HG02884 (cell line): ENCODE measurements at regions not wholly inside any gene's neighbourhood (a gene's known extent, or its start where the extent isn't known, plus 50 kb on each side); places are given as distances from the start of the nearest gene placed in this dataset.
"Not testable (repeated sequence)": the region's sequence is repeated elsewhere in the genome, so short reads cannot be mapped to it uniquely, and the experiment has no call there.

Source experiments
- ATAC-seq: cut with Tn5 transposase; IDR thresholded peaks from one replicate; pipeline ENCODE4 v1.9.1; 2021; ENCODE audit warnings: mild to moderate bottlenecking, moderate library complexity; ENCODE audit not compliant: unreplicated experiment

DNA sequence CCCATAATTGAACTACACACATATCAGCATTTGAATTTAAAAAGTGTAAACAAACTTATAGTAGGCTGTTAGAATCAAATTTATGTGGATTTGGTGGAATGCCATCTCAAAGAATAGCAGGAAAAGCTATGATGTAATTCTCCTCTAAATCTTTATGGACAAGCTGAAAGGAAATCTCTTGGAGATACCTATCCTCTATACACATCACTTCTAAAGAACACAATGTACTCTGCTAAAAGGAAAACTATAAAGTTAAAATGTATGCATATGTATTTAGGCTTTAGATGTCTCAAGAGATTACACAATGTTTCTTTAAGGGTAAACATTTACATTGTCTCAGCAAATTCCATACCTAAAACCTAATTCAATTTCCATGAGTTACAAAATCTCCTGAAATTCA, 323.3 kb downstream of the CRPPA start:
- ATAC-seq, result no peak

DNA sequence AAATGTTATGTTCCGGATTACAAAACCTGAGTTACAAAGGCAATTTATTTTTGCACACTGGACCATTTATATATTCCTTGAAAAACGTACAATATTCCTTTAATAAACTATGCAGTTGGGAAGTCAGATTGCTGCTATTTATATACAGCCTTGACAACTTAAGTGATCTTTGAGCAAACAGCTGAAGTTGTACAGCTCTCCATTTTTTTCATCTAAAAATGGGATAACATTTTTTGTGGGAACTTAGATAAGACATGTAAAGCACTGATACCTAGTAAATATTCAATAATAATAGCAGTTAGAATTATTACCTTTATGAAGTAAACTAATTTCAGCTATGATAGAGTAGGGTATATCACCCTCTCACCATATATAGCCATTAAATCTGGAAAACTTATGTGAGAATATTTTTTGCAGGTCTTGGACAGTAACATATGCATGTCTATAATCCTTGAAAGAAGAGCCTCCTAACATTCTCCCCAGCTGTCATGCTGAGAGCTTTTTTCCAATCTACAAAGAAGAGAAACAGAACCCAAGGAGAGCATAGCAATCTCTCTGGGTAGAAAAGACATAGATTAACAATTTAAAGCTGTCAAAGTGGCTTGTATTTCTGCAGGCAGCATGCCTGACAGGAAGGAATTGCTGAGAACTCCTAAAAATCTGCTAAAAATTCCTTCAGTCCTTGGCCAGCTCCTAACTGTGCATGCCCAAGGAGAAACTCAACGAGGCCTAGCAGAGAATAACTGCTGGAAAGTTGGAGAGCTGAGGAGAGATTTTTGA, 326.0 kb downstream of the CRPPA start:
- no peak for ATAC-seq

DNA sequence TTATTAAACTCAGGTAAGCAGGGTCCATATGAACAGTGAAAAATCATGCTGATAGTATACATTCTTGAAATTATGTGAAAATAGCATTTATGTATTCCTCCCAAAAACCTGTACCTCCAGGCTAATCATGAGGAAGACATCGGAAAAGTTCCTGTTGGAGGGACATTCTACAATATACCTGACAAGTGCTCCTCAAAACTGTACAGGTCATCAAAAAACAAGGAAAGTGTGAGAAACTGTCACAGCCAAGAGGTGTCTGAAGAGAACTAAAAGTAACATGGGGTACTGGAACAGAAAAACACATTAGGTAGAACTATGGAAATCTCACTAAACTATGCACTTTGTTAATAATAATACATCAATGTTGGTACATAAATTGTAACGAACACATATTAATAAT, 326.7 kb downstream of the CRPPA start:
- ATAC-seq, result no peak

DNA sequence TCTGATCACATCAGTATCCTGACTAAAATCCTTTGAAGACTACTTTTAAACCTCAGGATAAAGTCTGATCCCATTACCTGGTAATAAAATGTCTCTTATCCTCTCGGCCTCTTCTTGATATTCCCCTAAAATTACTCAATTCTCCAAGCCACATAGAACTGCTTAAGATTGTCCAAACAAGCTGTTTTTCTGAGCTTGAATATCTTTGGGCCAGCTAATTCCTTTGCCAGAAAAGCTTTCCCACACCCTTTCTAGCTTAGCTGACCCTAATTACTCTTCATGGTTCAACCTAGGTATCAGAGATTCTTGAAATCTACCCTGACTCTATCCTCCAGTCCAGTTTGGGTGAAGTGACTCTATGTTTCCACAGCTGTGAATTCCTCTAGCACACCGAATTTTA, 328.6 kb downstream of the CRPPA start:
- no peak for ATAC-seq

DNA sequence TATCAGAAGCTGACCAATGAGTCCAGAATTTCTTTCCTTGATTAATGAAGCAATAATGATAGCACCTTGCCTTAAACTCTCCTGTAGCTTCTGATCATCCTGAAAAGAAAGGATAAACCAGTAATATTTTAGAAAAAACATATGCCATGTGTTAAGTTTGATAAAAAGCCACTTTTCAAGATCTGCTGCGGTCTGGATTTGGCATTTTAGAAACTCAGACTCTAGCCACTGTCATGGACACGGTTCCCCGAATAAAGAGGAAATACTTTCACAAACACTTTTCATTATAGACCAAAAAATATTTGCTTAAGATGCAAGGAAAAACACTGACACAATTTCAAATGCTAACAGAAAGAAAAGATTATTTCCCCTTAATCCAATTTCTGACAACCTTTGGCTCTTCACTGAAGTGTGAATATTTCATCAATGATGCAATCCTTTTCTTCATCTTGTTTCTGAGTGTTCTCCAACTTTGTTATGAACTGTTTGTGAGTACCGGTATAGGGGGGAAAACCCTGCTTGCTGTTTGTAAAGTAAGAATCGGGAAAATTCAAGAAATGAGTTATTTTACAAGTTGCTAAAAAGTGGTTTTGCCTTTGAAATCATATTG, 329.5 kb downstream of the CRPPA start:
- ATAC-seq, result no peak

DNA sequence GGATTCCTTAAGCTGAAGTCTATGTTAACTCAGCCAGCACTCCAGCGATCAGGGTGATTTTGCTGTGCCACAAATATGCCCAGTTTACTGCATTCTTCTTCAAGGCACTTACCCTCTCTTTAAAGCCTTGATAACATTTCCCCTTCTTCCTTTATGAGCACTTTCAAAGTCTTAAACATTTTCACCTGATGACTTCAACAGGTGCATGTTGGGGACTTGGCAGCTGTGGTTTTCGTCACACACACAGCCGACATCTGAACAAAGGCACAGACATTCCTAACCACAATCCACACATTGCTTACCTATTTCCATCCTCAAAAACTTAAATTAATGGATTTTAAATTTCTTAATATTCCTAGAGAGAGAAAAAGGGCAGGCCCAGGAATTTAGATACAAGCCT, 331.5 kb downstream of the CRPPA start:
- ATAC-seq, result no peak

DNA sequence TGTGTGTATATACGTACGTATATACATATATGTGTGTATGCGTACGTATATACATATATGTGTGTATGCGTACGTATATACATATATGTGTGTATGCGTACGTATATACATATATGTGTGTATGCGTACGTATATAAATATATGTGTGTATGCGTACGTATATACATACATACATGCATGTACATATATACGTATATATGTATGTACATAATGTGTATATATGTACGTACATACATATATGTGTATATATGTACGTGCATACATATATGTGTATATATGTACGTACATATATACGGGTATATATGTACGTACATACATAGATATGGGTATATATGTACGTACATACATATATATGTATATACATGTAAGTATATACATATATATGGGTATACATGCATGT, 332.1 kb downstream of the CRPPA start:
- no peak for ATAC-seq

DNA sequence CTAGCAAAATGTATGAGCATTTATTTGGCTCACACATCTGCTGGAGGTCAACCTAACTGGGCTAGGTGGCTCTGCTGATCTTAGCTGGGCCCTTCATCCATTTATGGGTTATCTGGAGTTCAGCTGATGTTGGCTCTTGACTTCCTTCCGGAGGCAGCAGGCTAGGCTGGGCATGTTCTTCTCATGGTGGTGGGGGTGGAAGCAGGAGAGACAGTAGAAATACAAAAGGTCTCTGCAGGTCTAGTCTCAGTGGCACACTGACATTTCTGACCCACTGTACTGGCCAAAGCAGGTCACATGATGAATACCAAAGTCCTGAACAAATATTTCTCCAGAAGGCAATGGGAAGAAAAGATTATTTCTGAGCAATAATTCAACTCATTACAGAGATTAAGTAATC, 334.6 kb downstream of the CRPPA start:
- no peak for ATAC-seq

DNA sequence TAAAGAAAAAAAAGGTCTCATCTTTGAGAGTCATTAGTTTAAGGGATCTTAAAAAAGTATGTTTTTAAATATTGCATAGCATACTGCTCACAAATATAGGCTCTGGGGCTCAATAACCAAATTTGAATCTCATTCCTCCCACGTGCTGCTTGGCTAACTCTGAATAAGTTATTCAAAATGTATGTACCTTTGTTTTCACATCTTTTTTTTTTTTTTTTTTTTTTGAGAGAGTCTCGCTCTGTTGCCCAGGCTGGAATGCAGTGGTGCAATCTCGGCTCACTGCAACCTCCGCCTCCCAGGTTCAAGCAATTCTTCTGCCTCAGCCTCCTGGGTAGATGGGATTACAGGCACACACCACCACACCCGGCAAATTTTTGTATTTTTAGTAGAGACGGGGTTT, 335.6 kb downstream of the CRPPA start:
- not testable (repeated sequence) for ATAC-seq

DNA sequence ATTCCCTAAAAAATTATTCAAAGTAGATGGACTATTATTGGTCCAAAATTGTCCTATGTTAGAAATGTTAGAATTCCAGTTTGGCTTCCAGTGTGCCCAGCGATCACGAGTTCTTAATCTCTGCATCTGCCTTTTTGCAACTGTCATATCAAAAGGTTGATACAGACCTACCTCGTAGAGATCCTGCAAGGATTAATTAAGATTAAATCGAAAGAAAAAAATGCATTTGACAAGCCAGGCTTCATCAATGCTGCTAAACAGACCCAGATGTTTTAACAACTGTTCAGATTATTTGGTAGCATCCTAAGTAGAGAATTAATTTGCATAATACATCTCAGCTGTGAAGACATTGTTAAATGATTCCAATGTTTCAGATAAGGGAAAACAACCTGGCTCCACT, 336.5 kb downstream of the CRPPA start:
- ATAC-seq, result no peak

DNA sequence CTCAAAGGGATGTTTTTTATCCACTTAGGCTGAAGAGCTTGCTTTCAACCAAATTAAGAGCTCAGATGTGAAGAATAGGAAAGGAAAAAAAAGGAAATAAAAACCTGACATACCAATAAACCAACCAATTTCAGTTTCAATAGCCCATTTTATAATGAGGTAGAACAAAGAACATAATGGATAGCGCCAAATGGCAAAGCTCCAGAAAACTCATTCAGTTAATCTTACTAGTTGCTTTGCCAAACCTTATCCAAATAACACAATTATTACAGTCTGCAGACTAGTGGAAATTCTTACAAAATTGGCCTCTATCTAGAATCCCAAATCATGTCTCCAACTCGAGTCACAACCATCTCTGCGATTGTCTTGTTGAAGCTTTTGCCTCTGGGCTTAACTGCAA, 337.0 kb downstream of the CRPPA start:
- no peak for ATAC-seq

DNA sequence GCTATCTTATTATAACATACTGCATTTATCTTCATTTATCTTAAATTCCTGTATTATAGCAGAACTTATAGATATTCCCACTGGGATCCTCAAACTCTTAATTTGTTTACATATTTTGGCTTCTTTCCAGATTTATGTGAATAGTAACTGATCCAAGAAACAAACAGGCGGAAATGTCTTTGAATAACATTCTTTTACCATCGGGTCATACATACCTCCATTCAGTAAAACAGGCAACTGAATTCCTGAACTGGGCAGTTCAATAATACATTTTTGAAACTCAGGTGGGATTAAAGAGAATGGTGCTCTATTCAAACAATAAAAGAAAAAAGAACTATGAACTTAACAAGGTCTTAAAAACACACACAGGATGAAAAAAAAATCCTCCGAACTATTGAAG, 337.4 kb downstream of the CRPPA start:
- no peak for ATAC-seq

DNA sequence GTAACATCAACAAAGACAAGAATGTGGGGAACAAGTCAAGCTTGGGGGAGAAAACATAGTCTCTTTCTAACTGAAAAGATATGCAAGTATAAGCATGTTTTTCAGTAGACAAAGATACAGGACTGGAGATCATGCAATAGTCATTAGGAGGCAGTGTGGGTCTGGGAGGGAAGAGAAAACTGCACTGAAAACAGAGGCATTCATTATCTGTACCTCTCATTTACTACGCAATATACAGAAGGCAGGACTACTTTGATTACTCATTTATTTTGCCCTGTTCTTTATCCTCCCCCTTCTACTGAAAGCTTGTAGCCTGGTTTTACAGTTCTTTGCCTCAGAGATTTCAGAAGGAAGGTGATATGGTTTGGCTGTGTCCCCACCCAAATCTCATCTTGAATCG, 341.2 kb downstream of the CRPPA start:
- no peak for ATAC-seq

DNA sequence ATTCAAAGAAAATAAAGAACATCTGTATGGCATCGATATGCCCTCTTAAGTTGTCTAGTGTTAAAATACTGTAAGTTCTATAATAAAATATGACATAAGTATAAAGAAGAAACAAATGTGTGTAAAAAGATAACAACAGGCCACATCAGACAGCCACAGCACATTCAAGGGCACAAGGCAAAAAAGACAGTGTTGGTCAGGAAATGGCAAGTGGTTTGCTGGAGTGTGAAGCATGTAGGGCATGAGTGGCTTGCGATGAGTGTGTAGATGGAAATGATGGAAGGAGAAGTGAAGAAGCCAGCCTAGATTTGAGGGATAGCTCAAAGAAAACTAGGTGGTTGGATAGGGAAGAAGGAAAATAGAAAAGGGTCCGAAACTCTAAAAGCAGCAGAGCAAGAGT, 341.6 kb downstream of the CRPPA start:
- no peak for ATAC-seq

DNA sequence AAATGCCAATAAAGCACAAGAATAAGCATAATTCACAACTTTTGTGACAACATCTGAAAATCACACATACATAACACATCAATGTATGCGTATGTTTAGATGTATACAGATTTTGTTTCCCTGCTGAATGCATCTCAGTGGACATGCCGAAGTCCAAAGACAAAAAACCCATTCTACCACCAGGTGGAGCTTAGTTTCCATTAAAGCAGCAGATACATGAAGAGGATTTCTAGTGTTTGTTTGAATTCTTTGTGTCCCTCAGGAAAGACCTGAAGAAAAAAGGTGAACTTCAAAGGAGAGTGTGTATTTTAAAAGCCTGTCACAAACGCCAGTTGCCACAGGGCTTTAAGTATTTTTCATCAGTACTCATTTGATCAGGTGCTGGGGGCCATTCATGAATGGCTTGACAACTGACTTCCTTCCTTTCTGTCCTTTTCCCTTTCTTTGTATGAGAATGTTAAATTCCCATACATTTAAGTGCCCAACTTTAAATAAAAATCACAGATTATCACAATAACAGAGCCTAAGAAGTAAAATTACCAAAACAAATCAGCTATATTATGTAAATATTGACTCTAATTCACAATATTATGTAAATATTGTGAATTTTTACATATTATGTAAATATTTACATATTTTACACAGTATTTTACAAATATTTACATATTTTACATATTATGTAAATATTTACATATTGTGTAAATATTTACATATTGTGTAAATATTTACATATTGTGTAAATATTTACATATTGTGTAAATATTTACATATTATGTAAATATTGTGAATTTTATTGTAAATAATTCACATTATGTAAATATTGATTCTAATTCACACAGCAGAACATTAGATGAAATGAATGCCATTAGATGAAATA, 343.0 kb downstream of the CRPPA start:
- ATAC-seq, result peak; percentile 61

DNA sequence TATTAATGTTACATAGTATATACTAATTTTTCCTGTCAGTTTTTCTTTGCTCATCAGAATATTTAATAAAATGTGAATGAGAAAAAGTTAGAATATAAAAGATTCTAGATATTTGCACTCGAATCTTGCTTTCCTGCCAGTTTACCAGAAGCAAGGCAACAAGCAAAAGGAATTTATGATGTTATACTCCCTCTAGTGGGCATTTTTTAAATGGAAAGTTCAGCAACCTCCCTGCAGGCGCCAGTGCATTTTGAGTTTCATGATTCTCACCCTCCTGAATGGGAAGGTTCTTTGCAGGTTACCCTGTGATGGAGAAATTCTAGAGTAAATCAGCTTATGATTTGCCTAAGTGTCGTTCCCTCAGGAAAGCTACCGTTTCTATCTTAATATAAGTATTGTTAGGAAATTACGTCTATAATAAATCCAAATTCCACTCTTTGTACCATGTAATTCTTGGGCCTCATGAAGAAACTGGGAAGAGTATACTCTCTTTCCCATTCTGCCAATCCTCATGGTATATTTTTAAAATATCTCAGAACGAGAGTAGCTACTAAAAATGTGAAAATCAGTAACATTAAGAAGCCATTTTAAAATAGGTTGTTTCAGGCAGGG, 350.0 kb downstream of the CRPPA start:
- ATAC-seq, result peak; percentile 76

DNA sequence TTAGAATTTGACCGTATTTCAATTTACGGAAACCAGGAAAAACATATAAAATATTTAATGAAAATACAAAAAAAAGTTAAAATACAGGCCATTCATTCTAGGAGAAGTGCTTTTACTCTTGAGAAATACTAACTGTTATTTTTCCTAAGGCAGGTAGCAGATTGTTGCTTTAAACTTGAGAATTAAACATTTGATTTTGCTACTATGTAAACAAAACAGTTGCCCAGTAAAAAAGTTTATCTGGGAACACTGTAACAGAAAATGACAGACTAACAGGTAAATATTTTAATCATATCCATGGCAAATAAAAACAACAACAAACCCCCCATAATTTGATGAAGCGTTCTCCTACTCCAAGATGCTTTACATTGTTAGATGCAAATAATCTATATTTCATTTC, 350.5 kb downstream of the CRPPA start:
- no peak for ATAC-seq

DNA sequence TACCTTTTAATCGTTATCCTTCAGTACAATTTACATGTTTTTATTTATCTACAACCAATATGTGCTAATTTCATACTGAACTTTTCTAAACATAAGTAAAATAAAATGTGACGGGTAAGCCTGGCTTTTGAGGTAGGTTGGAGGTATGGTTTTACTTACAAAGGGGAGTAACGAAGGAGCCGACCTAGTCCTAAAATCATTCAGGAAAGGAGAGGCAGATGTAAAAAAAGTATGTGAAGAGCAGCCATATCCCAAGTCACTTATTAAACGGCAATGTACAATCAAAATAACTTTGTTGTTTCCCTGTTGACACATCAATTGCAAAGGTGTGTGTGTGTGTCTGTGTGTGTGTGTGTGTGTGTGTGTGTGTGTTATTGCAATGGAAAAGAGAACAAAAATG, 351.3 kb downstream of the CRPPA start:
- ATAC-seq, result no peak

DNA sequence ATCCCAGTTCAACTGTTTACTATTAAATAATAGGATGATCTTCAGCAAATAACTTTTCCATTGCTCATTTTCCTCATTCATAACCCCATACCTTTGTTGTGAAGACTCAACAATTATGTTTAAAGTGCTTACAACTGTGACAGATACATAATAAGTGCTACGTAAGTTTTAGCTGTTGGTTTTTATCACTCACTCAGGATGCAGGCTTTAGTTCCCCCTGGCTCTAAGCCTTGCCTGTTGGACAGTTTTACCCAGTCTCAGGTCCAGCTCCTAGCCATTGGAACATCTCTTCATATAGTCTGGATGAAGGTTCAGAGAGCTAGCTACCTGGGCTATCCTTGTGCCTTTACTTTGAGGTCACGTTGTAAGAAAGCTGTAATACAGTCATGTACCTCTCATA, 353.2 kb downstream of the CRPPA start:
- no peak for ATAC-seq

DNA sequence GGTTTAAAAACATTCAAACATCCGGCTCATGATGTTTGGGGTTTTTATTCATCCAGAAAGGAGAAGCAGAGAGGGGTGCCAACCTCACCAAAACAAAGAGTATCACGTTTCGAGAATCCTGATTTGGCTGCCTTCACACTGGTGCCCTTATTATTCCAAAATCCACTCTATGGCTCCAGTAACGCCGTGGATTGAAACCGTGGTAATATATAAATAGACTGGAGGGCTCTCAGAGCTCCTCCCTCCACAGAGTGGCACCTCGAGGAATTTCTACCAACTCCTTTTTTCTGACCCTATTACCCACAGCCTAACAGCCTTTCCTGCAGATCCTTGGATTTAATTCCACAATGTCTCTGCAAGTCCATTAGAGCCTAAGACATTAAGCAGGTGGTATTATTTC, 353.6 kb downstream of the CRPPA start:
- no peak for ATAC-seq

DNA sequence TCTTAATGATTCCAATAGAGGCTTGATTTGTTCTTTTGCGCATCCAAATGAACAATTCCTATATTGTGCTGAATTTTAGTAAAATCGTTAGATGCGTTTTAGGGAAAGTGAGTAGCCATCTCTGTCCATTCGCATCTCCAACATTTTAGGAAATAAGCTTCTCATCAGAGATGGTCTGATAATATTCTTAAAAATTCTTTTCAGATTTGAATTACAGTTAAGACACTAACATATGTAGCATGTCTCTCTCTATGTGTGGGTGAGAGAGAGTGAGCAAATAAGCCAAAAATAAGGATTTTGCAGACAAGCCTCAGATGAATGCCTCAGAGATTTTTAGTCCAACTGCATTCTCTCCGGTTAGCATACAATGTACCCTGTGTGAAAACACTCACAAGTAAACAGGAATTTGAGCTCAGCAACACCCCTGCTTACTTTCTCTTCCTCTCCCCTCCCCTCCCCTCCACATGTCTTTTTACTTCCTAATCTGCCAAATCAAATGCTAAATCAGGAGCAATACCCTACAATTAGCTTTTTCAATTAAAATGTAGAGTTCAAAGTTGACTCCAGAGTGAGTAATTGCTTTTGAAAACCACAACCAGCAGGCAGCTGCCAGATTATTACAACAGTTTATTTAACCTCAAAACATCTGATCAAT, 354.4 kb downstream of the CRPPA start:
- no peak for ATAC-seq
